ENCODE measurements at regions not wholly inside any gene's neighbourhood (a gene's known extent, or its start where the extent isn't known, plus 50 kb on each side); places are given as distances from the start of the nearest gene placed in this dataset.

DNA sequence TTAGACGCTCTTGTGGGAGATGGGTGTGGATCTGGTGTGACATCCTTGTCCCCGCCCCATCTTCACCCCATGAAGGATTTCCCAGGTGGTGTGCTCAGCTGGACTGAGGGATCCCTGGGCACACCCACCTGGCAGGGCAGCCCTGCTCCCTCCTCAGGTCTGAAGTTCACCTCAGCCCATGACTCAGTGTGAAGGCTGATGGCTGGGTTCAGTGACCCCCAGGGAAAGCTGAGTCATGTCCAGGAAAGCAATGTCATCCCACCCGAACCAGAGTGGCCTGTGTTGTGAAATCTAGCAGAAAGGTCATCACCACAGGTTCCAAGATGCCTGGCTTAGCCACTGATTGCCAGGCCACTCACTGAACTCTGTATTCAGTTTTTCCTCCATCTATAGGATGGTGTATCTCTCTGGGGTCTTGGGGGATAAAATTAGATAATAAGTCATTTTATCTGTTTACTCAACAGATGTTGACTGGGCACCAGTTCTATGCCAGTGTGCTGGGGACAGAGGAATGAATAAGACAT, 97.7 kb upstream of the JUN start:
- no peak overlapping the region for H3K27ac ChIP-seq (ENCODE audit: insufficient read depth, low read length, poor library complexity, severe bottlenecking)

DNA sequence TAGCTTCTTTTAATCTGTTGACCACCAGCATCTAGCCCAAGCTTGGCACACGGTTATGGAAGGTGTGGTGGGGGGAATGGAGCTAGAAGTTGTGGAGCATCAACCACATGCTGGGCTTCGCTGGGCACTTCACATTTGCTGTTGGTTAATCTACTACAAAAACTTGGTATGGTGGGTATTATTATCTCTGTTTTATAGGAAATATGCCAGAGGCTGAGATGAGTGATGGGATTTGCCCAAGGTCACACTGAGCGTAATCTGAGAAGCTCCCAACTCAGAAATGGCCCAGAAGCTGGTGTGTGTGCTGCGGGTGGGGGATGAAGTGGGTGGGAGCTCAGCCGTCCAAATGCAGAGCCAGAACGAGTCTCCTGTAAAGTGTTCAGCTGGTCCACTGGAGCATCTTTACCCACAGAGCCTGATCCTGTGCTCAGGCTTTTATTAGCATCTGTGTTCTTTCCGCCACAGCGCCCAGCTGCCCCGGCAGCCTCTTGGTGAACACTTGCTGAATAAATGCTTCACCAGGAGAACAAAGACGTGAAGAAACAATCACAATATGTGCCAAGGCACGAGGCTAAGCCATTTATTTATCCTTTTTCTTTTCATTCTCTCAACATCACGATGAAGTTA, 98.6 kb upstream of the JUN start:
- Histone ChIP-seq H3K9me3 (ENCODE audit: control insufficient read depth, low read length) (no peaks in the 10 kb centered on the region), H3K27me3 (replicated peaks; ENCODE audit: control insufficient read depth, insufficient read depth, low read length, poor library complexity, severe bottlenecking) (no peaks in the 10 kb centered on the region), H3K27ac (ENCODE audit: insufficient read depth, low read length, poor library complexity, severe bottlenecking) (no peak overlapping the region), H3K4me1 (ENCODE audit: control insufficient read depth, insufficient read depth, low read length, poor library complexity, severe bottlenecking) (no peaks in the 10 kb centered on the region), H3K36me3 (ENCODE audit: control insufficient read depth, insufficient read depth, low read length) (no peaks in the 10 kb centered on the region), H3K4me3 (ENCODE audit: insufficient read depth, low read depth, low read length, poor library complexity, severe bottlenecking) (no peak overlapping the region)
- DNase-seq: no peak

More for the DNA sequence above, 97.7 kb upstream of the JUN start:
- Histone ChIP-seq H3K36me3 (ENCODE audit: control insufficient read depth, insufficient read depth, low read length) (no peaks in the 10 kb centered on the region), H3K9me3 (ENCODE audit: control insufficient read depth, low read length) (no peaks in the 10 kb centered on the region), H3K4me3 (ENCODE audit: insufficient read depth, low read depth, low read length, poor library complexity, severe bottlenecking) (no peak overlapping the region), H3K27me3 (replicated peaks; ENCODE audit: control insufficient read depth, insufficient read depth, low read length, poor library complexity, severe bottlenecking) (no peaks in the 10 kb centered on the region), H3K4me1 (ENCODE audit: control insufficient read depth, insufficient read depth, low read length, poor library complexity, severe bottlenecking) (no peaks in the 10 kb centered on the region)
- DNase-seq: no peak

DNA sequence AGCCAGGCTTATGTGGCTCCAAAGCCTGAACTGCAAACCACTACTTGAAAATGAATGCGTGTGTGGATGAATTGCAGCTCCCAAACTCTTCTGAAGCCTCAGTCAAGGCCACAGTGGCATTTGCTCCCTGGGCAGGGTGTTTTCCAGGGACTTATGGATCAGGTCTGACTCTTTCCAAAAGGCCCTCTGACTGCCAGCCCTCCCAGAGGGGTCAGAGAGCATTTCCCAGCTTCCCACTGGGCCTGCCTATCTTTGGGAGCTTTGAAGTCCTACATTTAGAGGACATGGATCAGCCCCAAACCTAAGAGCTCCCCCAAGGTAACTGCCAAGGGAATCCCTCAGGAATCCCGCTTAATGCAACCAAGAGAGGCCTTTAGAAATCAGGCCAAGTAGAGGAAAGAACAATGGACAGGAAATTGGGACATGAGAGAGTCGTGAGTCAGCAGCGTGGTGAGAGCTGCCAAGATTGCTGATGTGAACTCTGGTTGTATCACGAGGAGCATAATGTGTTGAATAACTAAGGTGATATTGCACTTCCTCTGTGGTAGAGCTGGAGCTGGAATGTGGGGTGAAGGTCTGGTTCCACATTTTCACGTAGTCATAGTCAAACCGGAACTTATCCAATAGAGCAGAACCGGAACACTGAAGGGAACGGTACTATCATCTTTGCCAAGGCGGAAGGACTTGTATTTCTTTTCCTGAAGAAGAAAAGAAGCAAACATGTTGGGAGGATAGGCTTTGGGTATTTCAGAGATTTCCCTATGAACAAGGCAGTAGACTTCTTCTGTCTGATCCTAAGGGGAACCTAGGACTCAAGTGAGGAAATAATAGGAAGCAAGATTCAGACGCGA, 99.4 kb upstream of the JUN start:
- no peak for DNase-seq
- Histone ChIP-seq H3K4me1 (ENCODE audit: control insufficient read depth, insufficient read depth, low read length, poor library complexity, severe bottlenecking) (no peaks in the 10 kb centered on the region), H3K27ac (ENCODE audit: insufficient read depth, low read length, poor library complexity, severe bottlenecking) (no peak overlapping the region)

DNA sequence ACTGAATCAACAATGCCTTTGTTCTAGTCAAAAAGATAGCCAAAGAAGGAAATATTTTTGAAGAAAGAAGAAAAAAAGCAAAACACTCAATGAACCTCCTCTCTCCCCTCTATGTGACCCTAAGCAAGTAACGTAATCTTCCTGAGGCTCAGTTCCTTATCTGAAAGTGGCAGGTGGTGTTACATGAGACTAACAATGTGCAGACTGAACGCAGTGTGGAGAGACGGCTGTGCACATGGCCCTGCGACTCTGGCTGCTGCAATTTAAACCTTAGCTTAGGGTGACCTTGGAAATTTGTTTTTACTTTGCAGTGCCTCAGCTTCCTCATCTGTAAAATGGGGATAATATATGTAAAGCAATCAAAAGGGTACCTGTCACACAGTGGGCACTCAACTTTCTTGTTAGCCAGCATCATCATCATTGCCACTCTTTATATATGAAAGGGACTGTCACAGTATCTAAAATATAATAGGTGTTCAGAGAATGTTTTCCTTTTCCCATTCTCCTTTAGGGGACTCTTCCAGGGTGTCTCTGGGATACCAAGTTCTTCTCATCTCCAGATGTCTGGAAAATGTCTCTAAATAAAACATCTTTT, 100.1 kb upstream of the JUN start:
- no peak for DNase-seq
- Histone ChIP-seq H3K27me3 (replicated peaks; ENCODE audit: control insufficient read depth, insufficient read depth, low read length, poor library complexity, severe bottlenecking) (no peaks in the 10 kb centered on the region), H3K27ac (ENCODE audit: insufficient read depth, low read length, poor library complexity, severe bottlenecking) (no peak overlapping the region), H3K9me3 (ENCODE audit: control insufficient read depth, low read length) (no peaks in the 10 kb centered on the region), H3K36me3 (ENCODE audit: control insufficient read depth, insufficient read depth, low read length) (no peaks in the 10 kb centered on the region), H3K4me3 (ENCODE audit: insufficient read depth, low read depth, low read length, poor library complexity, severe bottlenecking) (no peak overlapping the region), H3K4me1 (ENCODE audit: control insufficient read depth, insufficient read depth, low read length, poor library complexity, severe bottlenecking) (no peaks in the 10 kb centered on the region)

More for the DNA sequence above, 99.4 kb upstream of the JUN start:
- no peaks in the 10 kb centered on the region for H3K9me3 ChIP-seq (ENCODE audit: control insufficient read depth, low read length)
- H3K4me3 ChIP-seq (ENCODE audit: insufficient read depth, low read depth, low read length, poor library complexity, severe bottlenecking): no peak overlapping the region
- H3K27me3 ChIP-seq (replicated peaks; ENCODE audit: control insufficient read depth, insufficient read depth, low read length, poor library complexity, severe bottlenecking): no peaks in the 10 kb centered on the region
- H3K36me3 ChIP-seq (ENCODE audit: control insufficient read depth, insufficient read depth, low read length): no peaks in the 10 kb centered on the region

DNA sequence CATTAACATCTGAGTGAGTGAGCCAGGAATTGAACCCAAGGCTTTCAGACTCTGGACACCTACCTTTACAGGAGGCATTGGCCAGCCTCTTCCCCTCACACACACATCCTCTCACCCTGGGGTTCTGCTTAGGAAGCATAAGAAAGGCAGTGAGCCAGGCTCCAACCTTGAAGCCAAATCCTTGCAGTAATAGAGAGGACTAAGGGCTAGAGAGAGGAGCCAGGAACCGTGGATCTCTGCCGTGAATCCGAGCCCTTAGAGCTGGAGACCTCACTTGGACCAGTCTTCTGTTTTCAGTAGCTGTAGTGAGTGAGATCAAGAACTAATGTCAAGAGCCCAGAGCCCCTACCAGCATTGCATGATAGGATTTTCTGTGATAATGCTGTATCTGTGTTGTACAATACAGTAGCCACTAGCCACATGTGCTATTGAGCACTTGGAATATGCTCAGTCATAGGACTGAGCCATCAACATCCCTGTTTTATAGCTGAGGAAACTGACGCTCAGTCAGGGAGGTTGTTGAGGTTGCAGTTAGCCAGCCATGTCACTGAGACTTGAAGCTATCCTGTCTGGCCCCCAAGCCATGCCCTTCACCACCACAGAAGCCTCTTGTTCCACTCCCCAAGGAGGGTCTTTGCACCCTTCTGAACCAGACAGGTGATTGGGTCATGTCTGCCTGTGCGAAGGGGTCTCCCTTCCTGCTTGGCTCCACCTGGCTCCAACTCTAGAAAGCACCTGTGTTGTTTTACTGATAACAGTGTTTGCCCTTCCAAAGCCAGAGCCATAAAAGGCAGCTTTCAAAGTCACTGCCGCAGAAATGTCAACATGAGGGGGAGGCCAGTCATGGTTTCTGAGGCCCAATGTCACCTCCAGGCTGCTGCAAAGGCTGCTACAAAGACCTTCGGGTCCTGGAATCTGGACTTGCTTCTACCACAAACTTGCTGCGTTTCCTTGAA, 101.1 kb upstream of the JUN start:
- Histone ChIP-seq H3K9me3 (ENCODE audit: control insufficient read depth, low read length) (no peaks in the 10 kb centered on the region), H3K27me3 (replicated peaks; ENCODE audit: control insufficient read depth, insufficient read depth, low read length, poor library complexity, severe bottlenecking) (no peaks in the 10 kb centered on the region), H3K4me3 (ENCODE audit: insufficient read depth, low read depth, low read length, poor library complexity, severe bottlenecking) (no peak overlapping the region), H3K27ac (ENCODE audit: insufficient read depth, low read length, poor library complexity, severe bottlenecking) (no peak overlapping the region), H3K36me3 (ENCODE audit: control insufficient read depth, insufficient read depth, low read length) (no peaks in the 10 kb centered on the region), H3K4me1 (ENCODE audit: control insufficient read depth, insufficient read depth, low read length, poor library complexity, severe bottlenecking) (no peaks in the 10 kb centered on the region)
- no peak for DNase-seq

DNA sequence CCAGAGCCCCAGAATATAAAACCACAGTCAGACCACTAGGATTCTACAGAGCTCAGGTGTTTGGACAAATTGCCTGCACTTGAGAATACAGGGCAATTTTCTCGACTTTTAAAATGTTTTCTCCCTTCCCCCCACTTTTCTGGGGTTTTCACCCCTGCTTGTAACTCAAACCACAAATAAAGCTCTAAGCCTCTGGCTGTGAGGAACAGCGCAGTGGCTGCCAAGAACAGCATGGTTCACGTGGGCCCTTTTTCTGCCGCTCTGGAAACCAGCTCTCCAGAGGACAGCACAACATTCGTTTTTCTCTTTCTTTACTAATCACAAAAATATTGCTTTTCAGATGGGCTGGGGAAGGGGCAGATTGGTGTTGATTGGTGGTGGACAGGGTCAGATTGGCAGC, 102.2 kb upstream of the JUN start:
- Histone ChIP-seq H3K27me3 (replicated peaks; ENCODE audit: control insufficient read depth, insufficient read depth, low read length, poor library complexity, severe bottlenecking) (no peaks in the 10 kb centered on the region), H3K36me3 (ENCODE audit: control insufficient read depth, insufficient read depth, low read length) (no peaks in the 10 kb centered on the region), H3K4me3 (ENCODE audit: insufficient read depth, low read depth, low read length, poor library complexity, severe bottlenecking) (no peak overlapping the region), H3K27ac (ENCODE audit: insufficient read depth, low read length, poor library complexity, severe bottlenecking) (no peak overlapping the region), H3K4me1 (ENCODE audit: control insufficient read depth, insufficient read depth, low read length, poor library complexity, severe bottlenecking) (no peaks in the 10 kb centered on the region), H3K9me3 (ENCODE audit: control insufficient read depth, low read length) (no peaks in the 10 kb centered on the region)
- no peak for DNase-seq

DNA sequence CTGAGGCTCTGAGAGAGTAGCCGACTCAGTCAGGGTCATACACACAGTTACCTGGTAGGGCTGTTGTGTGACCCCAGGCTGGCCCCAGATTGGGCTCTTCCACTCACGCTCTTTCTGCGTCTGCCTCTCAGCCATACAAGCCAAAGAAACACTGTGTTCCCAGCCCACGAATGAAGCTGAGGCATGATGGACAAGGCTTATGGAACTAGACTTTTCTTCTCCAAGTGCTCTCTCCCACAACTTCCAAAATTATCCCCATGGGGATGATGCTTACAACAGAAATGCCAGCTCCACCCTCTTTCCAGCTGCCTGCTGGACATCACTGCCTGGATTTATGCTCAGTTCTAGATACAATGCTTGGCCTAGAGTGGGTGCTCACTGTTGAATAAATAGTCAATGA, 102.8 kb upstream of the JUN start:
- Histone ChIP-seq H3K36me3 (ENCODE audit: control insufficient read depth, insufficient read depth, low read length) (no peaks in the 10 kb centered on the region), H3K27ac (ENCODE audit: insufficient read depth, low read length, poor library complexity, severe bottlenecking) (no peak overlapping the region), H3K9me3 (ENCODE audit: control insufficient read depth, low read length) (no peaks in the 10 kb centered on the region), H3K4me1 (ENCODE audit: control insufficient read depth, insufficient read depth, low read length, poor library complexity, severe bottlenecking) (no peaks in the 10 kb centered on the region), H3K27me3 (replicated peaks; ENCODE audit: control insufficient read depth, insufficient read depth, low read length, poor library complexity, severe bottlenecking) (no peaks in the 10 kb centered on the region), H3K4me3 (ENCODE audit: insufficient read depth, low read depth, low read length, poor library complexity, severe bottlenecking) (no peak overlapping the region)
- no peak for DNase-seq

DNA sequence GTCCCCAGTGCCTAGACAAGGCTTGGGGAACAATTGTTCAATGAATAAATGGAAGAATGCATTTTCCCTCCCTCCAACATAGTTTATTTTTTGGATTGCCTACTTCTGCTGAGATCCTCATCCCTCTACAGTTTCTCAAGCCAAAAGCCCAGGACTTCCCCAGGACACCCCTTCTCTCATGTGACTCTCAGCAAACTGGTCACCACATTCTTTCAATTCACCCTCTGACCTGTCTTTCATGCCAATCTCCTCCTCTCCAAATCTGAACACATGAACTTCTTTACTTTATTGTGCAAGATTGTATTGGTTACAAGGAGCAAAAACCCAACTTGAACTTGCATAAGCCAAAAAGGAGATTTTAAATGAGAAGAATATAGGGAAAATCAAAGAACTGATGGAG, 103.2 kb upstream of the JUN start:
- Histone ChIP-seq H3K4me3 (ENCODE audit: insufficient read depth, low read depth, low read length, poor library complexity, severe bottlenecking) (no peak overlapping the region), H3K4me1 (ENCODE audit: control insufficient read depth, insufficient read depth, low read length, poor library complexity, severe bottlenecking) (no peaks in the 10 kb centered on the region), H3K27ac (ENCODE audit: insufficient read depth, low read length, poor library complexity, severe bottlenecking) (no peak overlapping the region), H3K36me3 (ENCODE audit: control insufficient read depth, insufficient read depth, low read length) (no peaks in the 10 kb centered on the region), H3K9me3 (ENCODE audit: control insufficient read depth, low read length) (no peaks in the 10 kb centered on the region), H3K27me3 (replicated peaks; ENCODE audit: control insufficient read depth, insufficient read depth, low read length, poor library complexity, severe bottlenecking) (no peaks in the 10 kb centered on the region)
- DNase-seq: no peak

DNA sequence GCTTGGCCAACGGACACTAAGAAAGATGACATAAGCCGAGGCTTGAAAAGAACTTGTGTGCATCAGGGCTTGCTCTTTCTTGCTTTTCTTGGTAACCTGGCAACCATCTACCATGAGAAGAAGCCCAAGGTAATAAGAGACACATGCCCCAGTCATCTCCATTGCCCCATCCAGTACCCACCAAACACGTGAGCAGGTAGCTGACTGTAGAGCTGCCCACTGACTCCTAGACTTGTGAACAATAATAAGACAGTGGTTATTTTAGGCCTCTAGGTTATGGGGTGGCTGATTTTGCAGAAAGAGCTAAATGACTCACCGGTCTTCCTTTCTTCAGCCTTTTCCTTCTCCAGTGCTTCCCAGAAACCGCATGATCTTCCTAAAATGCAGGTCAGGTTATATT, 105.0 kb upstream of the JUN start:
- Histone ChIP-seq H3K36me3 (ENCODE audit: control insufficient read depth, insufficient read depth, low read length) (no peaks in the 10 kb centered on the region), H3K27me3 (replicated peaks; ENCODE audit: control insufficient read depth, insufficient read depth, low read length, poor library complexity, severe bottlenecking) (no peaks in the 10 kb centered on the region), H3K9me3 (ENCODE audit: control insufficient read depth, low read length) (no peaks in the 10 kb centered on the region), H3K4me3 (ENCODE audit: insufficient read depth, low read depth, low read length, poor library complexity, severe bottlenecking) (no peak overlapping the region), H3K4me1 (ENCODE audit: control insufficient read depth, insufficient read depth, low read length, poor library complexity, severe bottlenecking) (no peaks in the 10 kb centered on the region), H3K27ac (ENCODE audit: insufficient read depth, low read length, poor library complexity, severe bottlenecking) (no peak overlapping the region)
- no peak for DNase-seq
